Karpas-422 (cell line): ENCODE measurements at regions not wholly inside any gene's neighbourhood (a gene's known extent, or its start where the extent isn't known, plus 50 kb on each side); places are given as distances from the start of the nearest gene placed in this dataset.

Experiments
- DNase-seq: peaks from one replicate; pipeline ENCODE4 v3.0.0-alpha.2; 2015
- H2AFZ ChIP-seq: fragments of 200-600 bp; sonication (generic); 2 replicates; pipeline ENCODE4 v1.6.1; 2014; ENCODE audit warnings: antibody characterized with exemption, low read length, mixed read lengths
- H3K27ac ChIP-seq: fragments of 200-600 bp; sonication (generic); 2 replicates; pipeline ENCODE4 v1.5.1; 2014; ENCODE audit warnings: mild to moderate bottlenecking, low read length, moderate library complexity
- H3K27me3 ChIP-seq: fragments of 200-600 bp; sonication (generic); 2 replicates; pipeline ENCODE4 v1.6.1; 2014; ENCODE audit warnings: low read length, mixed read lengths
- H3K36me3 ChIP-seq: fragments of 200-600 bp; sonication (generic); 2 replicates; pipeline ENCODE4 v1.6.1; 2014; ENCODE audit warnings: low read length, mixed read lengths; ENCODE audit not compliant: insufficient read depth
- H3K4me1 ChIP-seq: fragments of 200-600 bp; sonication (generic); 2 replicates; pipeline ENCODE4 v1.6.1; 2014; ENCODE audit warnings: mild to moderate bottlenecking, low read length, mixed read lengths
- H3K4me2 ChIP-seq: fragments of 200-600 bp; sonication (generic); 2 replicates; pipeline ENCODE4 v1.6.1; 2014; ENCODE audit warnings: low read length, low read depth, mild to moderate bottlenecking; ENCODE audit not compliant: poor library complexity, severe bottlenecking
- H3K4me3 ChIP-seq: fragments of 200-600 bp; sonication (generic); 2 replicates; pipeline ENCODE4 v1.5.1; 2014; ENCODE audit warnings: mild to moderate bottlenecking, antibody characterized with exemption, low read length, mixed read lengths
- H3K79me2 ChIP-seq: fragments of 200-600 bp; sonication (generic); 2 replicates; pipeline ENCODE4 v1.6.1; 2014; ENCODE audit warnings: mild to moderate bottlenecking, low read length, mixed read lengths
- H3K9ac ChIP-seq: fragments of 200-600 bp; sonication (generic); 2 replicates; pipeline ENCODE4 v1.6.0; 2014; ENCODE audit warnings: low read length
- H3K9me2 ChIP-seq: fragments of 200-600 bp; sonication (generic), shearing (Covaris generic); replicated peaks from 2 replicates; pipeline ENCODE4 v1.6.0; 2014; ENCODE audit warnings: mild to moderate bottlenecking, low read length, moderate library complexity; ENCODE audit not compliant: insufficient read depth
- H3K9me3 ChIP-seq: fragments of 300-700, 200-600 bp; sonication (generic); 2 replicates; pipeline ENCODE4 v1.6.1; 2014; ENCODE audit warnings: low read length, mixed read lengths
- H4K20me1 ChIP-seq: fragments of 200-600 bp; sonication (generic); 2 replicates; pipeline ENCODE4 v1.6.1; 2014; ENCODE audit warnings: mild to moderate bottlenecking, antibody characterized with exemption, low read length, low read depth; ENCODE audit not compliant: insufficient read depth

DNA sequence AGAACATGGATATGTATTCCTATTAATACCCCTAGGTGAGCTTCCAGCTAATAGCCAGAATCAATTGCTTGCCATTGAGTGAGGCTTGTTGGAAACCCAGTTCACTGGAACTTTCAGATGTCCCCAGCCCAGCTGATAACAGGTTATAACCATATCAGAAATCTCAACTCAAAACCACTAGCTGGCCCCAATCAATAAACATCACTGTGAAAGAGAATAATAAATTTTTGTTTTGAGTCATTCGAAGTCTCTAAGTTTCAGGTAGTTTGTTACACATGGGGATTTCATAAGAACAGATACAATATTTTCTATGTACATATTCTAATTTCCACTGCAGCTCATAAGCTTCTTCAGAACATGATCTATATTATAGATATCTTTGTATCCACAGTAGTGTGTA is 162.9 kb upstream of the SNX7 start:
- Histone ChIP-seq H3K79me2 (no peaks in the 10 kb centered on the region), H4K20me1 (no peaks in the 10 kb centered on the region), H3K27ac (no peak overlapping the region), H3K4me3 (no peak overlapping the region), H3K4me2 (no peak overlapping the region), H3K9me2 (no peaks in the 10 kb centered on the region; the same call in 1 of the 2 replicates), H3K9ac (no peak overlapping the region), H3K4me1 (no peaks in the 10 kb centered on the region), H3K9me3 (no peaks in the 10 kb centered on the region), H3K36me3 (no peaks in the 10 kb centered on the region), H3K27me3 (no peaks in the 10 kb centered on the region), H2AFZ (no peak overlapping the region)
- DNase-seq = no peak

DNA sequence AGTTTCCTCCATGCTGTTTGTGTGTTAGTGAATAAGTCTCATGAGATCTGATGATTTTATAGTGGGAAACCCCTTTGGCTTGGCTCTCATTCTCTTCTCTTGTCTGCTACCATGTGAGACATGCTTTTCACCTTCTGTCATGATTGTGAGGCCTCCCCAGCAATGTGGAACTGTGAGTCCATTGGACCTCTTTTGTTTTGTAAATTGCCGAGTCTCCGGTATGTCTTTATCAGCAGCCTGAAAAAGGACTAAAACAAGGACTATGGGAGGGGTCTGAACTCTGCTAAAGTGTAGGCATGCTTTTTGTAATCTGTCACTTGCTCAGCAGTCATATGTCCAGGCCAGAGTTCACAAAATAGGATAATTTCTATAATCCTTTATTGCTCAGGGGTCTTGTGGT is 164.0 kb upstream of the SNX7 start:
- no peaks in the 10 kb centered on the region for H3K9me2 ChIP-seq
- no peaks in the 10 kb centered on the region for H3K27me3 ChIP-seq
- H3K4me3 ChIP-seq = no peak overlapping the region
- H3K9ac ChIP-seq = no peak overlapping the region
- no peak for DNase-seq
- no peak overlapping the region for H3K4me2 ChIP-seq
- no peaks in the 10 kb centered on the region for H4K20me1 ChIP-seq
- no peaks in the 10 kb centered on the region for H3K9me3 ChIP-seq
- H3K4me1 ChIP-seq = no peaks in the 10 kb centered on the region
- H3K27ac ChIP-seq = no peak overlapping the region
- H3K79me2 ChIP-seq = no peaks in the 10 kb centered on the region
- no peak overlapping the region for H2AFZ ChIP-seq
- H3K36me3 ChIP-seq = no peaks in the 10 kb centered on the region

DNA sequence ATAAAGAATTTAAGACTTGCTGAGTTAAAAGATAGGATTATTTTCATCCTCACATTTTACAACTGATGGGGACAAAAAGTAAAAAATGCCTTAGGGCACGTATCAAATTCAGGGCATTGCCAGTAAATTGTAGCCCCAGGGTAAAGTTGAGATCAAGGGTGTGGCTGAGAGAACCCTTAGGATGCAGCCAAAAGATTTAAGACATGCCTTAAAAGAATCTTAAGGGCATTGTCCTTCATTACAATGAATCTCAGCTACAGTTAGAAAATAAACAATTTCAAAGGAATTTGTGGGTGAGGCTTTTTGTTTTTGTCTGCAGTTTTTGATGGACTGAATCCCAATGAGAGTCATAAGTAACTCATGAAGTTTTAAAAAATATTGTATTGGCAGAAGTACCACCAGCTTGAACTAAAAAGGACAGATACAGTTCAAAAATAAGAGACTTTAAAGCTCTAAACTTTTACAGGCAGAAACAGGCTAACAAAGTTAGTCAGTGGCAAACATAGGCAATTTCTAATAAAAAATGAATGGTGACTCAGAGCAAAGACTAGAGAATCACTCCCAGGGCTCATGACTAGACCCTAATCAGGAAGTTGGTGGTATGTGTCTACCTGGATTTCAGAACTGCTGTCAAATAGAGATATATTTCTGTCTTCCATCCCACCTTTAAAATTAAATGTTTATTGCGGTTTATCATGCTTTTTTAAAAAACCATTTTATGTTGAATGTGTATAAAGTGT is 165.1 kb upstream of the SNX7 start:
- Histone ChIP-seq H3K4me1 (no peaks in the 10 kb centered on the region), H3K27ac (no peak overlapping the region), H3K9me3 (no peaks in the 10 kb centered on the region), H3K4me2 (no peak overlapping the region), H3K9me2 (no peaks in the 10 kb centered on the region), H2AFZ (no peak overlapping the region), H4K20me1 (no peaks in the 10 kb centered on the region), H3K36me3 (no peaks in the 10 kb centered on the region), H3K27me3 (no peaks in the 10 kb centered on the region), H3K4me3 (no peak overlapping the region), H3K9ac (no peak overlapping the region), H3K79me2 (no peaks in the 10 kb centered on the region)
- DNase-seq = no peak

DNA sequence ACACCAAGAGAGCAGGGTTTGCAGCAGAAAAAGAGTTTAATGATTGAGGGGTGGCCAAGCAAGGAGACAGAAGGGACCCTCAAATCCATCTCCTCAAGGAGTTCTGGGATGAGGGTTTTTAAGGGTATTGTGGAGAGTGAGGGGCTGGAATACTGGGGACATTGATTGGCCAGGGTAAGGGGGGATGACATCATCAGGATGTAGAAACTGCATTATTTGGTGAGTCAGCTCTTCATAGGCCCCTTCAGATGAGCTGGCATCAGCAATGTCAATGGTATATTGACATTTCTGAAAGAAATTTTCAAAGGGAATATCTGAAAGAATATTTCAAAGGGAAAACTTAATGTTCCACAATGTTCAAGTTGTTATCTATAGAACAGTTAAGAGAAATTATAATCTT is 168.1 kb upstream of the SNX7 start:
- Histone ChIP-seq H3K27ac (no peak overlapping the region), H3K4me1 (no peaks in the 10 kb centered on the region), H4K20me1 (no peaks in the 10 kb centered on the region), H3K4me3 (no peak overlapping the region), H3K4me2 (no peak overlapping the region), H2AFZ (no peak overlapping the region), H3K9ac (no peak overlapping the region), H3K9me3 (no peaks in the 10 kb centered on the region), H3K36me3 (no peaks in the 10 kb centered on the region), H3K9me2 (no peaks in the 10 kb centered on the region), H3K79me2 (no peaks in the 10 kb centered on the region), H3K27me3 (no peaks in the 10 kb centered on the region)
- DNase-seq = no peak

DNA sequence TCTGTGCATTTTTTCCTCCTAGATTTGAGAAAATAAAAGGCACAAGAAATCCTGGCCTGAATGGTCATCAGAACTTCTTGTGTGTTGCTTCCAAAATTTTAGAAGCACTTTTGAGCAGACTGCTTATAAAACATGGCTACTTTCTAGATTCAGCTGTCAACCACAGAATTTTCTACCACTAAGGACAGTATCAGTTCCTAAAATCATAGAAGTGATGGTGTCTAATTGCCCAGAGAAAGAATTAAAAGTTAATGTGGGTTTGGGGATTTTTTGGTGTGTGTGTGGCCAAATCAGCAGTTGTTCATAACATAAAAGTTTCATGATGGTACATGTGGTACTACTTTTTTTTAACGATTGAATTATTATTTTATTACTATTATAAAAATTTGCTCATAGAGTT is 171.4 kb upstream of the SNX7 start:
- no peaks in the 10 kb centered on the region for H3K9me2 ChIP-seq
- no peaks in the 10 kb centered on the region for H3K36me3 ChIP-seq
- H3K27ac ChIP-seq = no peak overlapping the region
- no peaks in the 10 kb centered on the region for H4K20me1 ChIP-seq
- no peak overlapping the region for H3K4me2 ChIP-seq
- no peaks in the 10 kb centered on the region for H3K79me2 ChIP-seq
- H3K4me3 ChIP-seq = no peak overlapping the region
- H3K9ac ChIP-seq = no peak overlapping the region
- DNase-seq = no peak
- H3K9me3 ChIP-seq = no peaks in the 10 kb centered on the region
- no peaks in the 10 kb centered on the region for H3K27me3 ChIP-seq
- peaks cover 9% of the 10 kb centered on the region for H3K4me1 ChIP-seq
- no peak overlapping the region for H2AFZ ChIP-seq

DNA sequence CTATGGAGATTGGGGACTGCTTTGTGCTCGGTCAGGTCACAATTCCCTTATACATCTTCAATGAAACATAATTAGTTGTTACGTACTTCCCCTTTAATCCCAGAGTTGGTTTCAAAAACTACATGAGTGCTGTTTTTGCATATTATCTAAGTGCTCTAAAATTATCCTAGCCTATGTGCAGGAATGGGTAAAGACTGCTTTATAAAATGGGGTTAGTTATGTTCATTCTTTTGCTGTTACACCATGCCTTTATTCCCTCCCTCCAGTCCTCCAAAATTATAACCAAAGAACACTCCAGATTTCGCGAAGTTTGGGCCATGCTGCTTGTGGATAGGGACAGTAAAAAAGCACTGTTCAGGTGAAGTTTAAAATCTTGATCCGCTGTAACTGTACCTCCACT is 173.9 kb upstream of the SNX7 start:
- Histone ChIP-seq H3K4me2 (no peak overlapping the region), H3K79me2 (no peaks in the 10 kb centered on the region), H3K9ac (no peak overlapping the region), H3K4me3 (no peak overlapping the region), H3K27me3 (no peaks in the 10 kb centered on the region), H2AFZ (no peak overlapping the region), H3K27ac (no peak overlapping the region), H4K20me1 (no peaks in the 10 kb centered on the region), H3K9me2 (no peaks in the 10 kb centered on the region), H3K9me3 (no peaks in the 10 kb centered on the region), H3K4me1 (peaks cover 9% of the 10 kb centered on the region), H3K36me3 (no peaks in the 10 kb centered on the region)
- peak; percentile 49 for DNase-seq

GRCh38 chr1:98482611-98483010 is 178.9 kb upstream of the SNX7 start:
- Histone ChIP-seq H3K4me1 (peaks cover 4% of the 10 kb centered on the region), H3K36me3 (no peaks in the 10 kb centered on the region), H3K27me3 (no peaks in the 10 kb centered on the region), H3K27ac (no peak overlapping the region), H3K9ac (no peak overlapping the region), H3K9me3 (no peaks in the 10 kb centered on the region), H3K4me2 (no peak overlapping the region), H4K20me1 (no peaks in the 10 kb centered on the region), H3K79me2 (no peaks in the 10 kb centered on the region), H3K9me2 (no peaks in the 10 kb centered on the region), H2AFZ (no peak overlapping the region), H3K4me3 (no peak overlapping the region)
- DNase-seq = no peak

DNA sequence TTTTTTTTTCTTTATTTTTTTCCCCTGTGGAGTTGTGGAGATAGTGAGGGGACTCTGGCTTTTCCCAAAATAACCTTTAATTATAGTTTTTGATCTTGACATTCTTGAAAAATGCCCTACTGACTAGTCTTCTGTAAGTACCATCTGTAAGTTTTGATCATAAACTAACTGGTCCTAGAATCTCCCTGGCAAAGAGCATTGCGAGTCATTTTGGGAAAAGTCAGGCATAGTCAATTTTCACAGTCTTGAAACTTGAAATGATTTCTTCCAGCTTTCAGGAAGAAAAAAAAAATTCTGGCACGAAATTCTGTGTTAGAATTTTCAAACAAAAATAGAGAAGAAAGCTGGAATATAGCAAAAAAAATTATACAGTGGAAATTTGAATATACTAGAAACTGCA is 181.2 kb upstream of the SNX7 start:
- Histone ChIP-seq H3K9me2 (no peaks in the 10 kb centered on the region), H3K79me2 (no peaks in the 10 kb centered on the region), H2AFZ (no peak overlapping the region), H3K4me1 (no peaks in the 10 kb centered on the region), H3K4me3 (no peak overlapping the region), H4K20me1 (no peaks in the 10 kb centered on the region), H3K27me3 (no peaks in the 10 kb centered on the region), H3K4me2 (no peak overlapping the region), H3K36me3 (no peaks in the 10 kb centered on the region), H3K9me3 (no peaks in the 10 kb centered on the region), H3K9ac (no peak overlapping the region), H3K27ac (no peak overlapping the region)
- DNase-seq = no peak
